ENCODE measurements at regions not wholly inside any gene's neighbourhood (a gene's known extent, or its start where the extent isn't known, plus 50 kb on each side); places are given as distances from the start of the nearest gene placed in this dataset.
A peak's percentile ranks its signal among the peaks of the same experiment; 100 is the strongest.

DNA sequence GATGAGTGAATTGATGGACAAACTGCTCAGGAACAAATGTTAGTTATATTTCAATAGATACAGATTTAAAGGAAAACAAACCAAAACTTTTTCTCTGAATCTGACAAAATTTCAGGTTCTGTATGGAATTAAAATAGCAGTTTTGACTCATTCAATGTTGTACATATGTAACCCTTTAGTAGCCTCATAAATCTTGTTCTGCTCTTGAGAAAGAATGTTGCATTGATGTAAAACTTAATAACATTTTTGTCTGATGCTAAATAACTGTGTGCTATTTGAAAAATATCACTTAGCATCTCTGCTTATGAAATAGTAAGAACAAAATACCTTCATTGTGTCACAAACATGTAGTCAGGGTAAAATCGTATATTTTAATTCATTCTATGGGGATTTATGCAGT lies 168.9 kb upstream of the NOVA1 start:
- no peak for DNase-seq

DNA sequence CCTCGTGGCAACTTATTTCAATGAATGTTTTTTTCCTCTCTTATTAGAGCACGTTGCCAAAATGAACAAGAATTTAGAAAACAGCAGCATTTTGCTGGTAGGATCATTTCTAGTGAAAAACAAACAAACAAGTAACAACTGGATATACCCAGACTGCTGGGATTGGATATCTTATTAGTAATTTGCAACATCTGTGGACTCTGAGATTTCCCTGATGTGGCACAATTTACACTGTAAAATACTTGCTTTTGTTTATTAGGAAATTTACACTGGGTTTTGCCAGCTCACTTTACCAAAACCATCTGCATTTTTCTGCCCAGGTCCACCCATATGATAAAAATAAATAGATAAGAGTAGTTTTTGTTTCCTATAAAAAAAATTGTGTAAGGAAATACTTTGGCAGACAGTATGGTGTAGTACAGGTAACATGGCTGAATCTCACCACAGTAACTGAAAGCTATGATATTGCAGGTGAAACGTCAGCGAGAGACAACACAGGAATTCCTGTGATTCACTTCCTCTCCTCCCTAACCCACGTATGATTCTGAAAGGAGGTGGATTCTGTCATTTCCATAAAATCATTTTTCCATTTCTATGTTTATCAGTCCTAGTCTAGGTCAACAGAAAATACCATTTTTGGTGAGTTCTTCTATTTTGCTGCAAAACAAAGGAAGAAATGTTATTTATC lies 176.2 kb upstream of the NOVA1 start:
- no peak for DNase-seq

GRCh38 chr14:26775765-26776563 lies 178.1 kb upstream of the NOVA1 start:
- no peak for DNase-seq

DNA sequence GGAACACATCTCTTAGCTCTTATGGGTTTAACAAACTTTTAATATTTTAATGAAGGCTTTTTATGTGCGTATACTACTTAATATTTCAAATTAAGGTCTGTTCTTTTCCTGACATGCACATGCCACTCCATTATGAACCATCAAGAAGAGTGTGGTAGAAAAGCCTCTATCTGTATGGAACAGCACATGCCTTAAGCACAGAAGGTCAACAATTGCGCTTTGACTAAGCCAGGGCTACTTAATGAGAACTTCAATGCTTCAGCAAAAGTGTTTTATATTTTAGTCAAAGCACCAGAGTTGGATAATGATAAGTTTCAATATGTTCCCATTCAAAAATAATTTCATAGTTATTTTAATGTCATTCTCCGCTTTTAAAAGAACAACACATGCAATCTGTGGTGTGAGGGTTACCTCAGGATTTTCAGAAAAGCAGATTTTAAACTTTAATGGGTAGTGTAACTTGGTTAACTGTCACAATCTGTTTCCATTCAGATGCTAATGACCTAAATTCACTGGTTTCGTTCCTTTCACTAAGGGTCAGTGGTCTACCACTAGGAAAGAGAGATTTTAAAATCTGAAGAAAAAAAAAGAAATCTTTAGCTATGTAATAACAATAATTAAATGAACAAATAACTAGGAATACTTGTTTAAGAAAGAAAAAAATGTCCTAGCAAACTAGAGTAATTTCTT lies 193.4 kb upstream of the NOVA1 start:
- DNase-seq, result no peak

DNA sequence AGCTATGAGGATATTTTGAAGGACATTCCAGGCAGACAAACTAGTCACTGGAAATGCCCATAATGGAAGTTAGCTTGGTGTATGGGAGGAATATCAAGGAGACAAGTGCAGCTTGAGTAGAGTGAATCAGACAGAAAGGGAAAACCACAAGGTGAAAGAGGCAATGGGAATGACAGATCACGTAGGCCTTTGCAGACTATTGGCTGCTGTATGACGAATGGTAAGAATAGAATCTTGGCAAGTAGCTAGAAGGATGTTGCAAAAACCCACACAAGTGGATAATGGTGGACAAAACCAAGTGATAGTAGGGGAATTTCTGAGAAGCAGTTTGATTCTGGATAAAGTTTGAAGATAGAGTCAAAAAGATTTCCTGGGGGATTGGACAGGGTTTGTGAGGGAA lies 196.9 kb upstream of the NOVA1 start:
- no peak for DNase-seq

DNA sequence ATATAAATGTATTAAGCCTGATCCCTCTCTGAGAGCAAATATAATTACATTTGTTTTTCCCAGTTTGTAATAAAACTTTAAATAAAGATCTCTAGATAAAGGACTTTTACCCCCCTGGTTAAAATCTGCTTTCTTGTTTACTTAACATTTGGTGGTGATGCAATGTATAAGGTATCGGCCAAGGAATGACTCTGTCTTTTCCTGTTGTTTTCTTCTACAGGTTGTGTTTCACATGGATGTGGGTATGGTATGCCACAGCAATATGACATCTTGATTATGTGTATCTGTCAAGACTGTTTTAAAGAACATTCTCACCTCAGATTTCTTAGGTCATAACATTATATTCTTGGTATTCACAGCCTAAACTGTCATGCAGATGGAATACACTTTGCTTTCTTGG lies 210.6 kb upstream of the NOVA1 start:
- DNase-seq, result no peak

DNA sequence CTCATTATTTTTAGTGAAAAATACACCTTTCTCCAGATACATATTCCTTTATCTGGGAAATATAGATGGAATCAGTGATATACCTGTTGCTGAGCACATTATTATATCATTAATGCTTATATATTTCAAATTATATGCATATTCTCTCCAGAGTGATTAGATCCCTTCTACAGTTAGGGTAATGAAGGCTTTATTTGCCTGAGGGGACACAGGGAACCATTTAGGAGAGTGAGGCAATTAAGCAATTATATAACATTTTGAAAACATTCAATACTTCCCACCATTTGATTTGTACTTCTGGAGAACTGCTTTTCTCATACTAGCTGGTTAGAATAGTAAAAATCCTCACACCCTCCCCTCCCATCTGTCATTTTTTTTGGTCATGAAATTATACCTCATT lies 212.8 kb upstream of the NOVA1 start:
- DNase-seq, result no peak

GRCh38 chr14:26811756-26812305 lies 214.0 kb upstream of the NOVA1 start:
- DNase-seq, result no peak

DNA sequence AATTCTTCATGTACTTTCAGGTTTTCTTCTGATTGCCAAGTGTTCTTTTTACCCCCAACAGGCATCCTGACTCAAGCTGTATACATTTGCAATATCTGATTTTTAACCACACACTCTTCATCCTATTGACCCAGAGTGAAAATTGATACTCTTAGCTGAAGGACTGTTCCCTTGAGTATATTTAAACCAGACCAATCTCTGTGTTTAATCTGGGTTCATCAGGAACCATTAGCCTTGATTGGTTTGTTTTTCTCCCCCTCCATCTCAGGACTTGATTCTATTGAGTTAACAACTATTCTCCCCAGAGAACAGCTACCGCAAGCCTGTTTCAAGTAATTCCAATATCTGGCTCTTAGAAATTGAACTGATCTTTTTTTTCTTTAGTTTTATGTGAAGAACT lies 222.3 kb upstream of the NOVA1 start:
- no peak for DNase-seq

- DNase-seq, result no peak
Observed at GRCh38 chr14:26820572-26820971, 222.7 kb upstream of the NOVA1 start.

- DNase-seq, result no peak
Observed at GRCh38 chr14:26828741-26829140, 230.9 kb upstream of the NOVA1 start.

DNA sequence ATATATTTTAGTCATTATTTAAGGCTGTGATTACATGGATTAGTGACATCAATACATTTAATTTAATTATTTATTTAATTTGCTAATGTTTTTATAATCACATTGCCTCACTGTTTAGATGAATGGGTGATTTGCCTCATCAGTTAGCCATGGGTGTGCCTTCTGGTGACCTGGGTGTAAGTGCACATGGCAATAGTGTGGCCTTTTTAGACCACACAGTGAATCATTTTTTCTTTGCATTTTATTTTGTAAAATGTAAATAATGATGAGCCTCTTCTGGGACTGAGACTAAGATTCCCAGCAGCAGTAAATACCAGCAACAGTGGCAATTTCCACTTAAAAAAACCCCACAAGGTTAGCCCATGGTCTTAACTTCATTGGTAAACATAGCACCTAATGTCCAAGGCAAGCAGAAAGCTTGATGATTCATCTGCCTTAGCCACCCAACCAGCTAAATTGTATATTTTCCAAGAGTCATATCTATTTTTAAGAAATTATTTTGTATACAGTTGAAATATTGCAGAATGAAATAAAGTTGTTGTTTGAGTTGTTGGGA lies 235.9 kb upstream of the NOVA1 start:
- DNase-seq, result no peak

GRCh38 chr14:26835979-26836570 lies 238.2 kb upstream of the NOVA1 start:
- DNase-seq, result no peak

- DNase-seq, result no peak
Observed at GRCh38 chr14:26839481-26839880, 241.6 kb upstream of the NOVA1 start.

DNA sequence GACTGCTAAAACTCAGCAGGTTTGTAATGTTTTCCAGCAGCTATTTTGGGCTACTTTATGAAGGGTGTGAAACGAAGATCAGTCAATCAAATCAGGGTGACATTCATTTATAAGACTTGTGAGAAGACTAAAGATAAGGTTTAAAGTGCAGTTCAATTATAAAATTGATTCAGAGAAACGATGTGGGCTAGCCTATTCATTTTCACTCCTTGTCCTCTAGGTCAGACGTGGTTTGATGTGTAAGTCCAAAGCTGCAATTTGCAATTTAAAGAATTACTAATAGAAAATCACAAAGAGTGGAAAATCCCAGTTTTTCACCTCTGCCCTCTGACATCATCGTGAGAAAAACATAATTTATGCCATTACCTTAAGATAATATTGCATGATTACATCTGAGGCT lies 243.5 kb upstream of the NOVA1 start:
- no peak for DNase-seq

GRCh38 chr14:26841920-26842741 lies 244.3 kb upstream of the NOVA1 start:
- no peak for DNase-seq

DNA sequence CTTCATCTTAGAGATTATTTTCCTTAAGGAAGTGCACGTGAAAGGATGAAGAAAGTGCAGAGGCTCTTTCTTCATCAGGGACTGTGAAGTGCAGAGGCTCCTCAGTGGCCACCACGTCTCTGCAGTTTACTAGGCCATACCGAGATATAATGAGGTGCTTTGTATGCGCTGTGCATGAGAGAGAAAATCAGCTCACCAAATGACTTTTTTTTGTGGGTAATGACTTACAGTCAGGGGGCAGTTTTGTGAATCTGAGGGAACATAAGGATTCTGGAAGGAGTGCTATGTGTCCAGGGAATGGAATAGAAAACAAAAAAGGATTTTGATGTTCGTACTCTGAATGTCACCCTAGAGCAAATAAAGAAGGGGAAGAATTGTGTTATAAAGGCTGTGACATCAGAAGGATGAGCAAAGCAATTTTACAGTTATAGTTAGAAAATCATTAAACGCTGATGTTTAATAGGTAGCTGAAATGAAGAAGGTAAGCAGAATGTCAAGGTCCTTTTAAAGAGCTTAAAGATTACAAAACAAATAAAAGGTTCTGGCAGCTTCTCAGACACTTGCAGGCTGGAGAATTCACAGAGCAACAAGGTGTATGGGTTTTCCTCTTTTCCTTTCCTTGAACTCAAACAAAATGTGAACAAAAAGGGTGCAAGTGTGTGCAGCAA lies 247.5 kb upstream of the NOVA1 start:
- peak; percentile 9 for DNase-seq

DNA sequence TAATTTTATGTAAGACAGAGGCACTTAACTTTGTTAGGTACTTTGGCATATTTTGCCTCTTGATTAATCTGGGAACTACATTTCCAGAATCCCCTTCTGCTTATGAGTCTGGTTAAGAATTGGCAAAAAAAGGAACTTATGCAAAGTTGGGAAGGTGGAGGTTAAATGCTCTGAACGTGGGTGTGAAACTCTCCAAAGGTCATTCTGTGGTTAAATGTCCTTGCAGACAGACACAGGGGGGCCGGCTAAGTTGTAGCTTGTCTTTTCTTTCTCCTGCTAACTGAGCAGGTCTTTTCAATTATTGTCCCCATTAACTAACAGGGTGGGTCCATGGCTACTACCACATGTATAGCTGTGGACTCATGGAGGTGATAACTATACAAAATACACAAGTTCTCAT lies 248.6 kb upstream of the NOVA1 start:
- DNase-seq, result no peak

DNA sequence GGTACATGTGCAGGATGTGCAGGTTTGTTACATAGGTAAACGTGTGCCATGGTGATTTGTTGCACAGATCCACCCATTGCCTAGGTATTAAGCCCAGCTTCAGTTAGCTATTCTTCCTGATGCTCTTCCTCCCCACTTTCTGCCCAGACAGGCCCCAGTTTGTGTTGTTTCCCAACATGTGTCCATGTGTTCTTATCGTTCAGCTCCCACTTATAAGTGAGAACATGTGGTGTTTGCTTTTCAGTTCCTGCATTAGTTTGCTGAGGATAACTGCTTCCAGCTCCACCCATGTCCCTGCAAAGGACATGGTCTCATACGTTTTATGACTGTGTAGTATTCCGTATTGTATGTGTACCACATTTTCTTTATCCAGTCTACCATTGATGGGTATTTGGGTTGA lies 251.7 kb upstream of the NOVA1 start:
- DNase-seq, result no peak

GRCh38 chr14:26851793-26852192 lies 254.0 kb upstream of the NOVA1 start:
- no peak for DNase-seq
